HG03575 (cell line): ENCODE measurements at regions not wholly inside any gene's neighbourhood (a gene's known extent, or its start where the extent isn't known, plus 50 kb on each side); places are given as distances from the start of the nearest gene placed in this dataset.
"Not testable (repeated sequence)": the region's sequence is repeated elsewhere in the genome, so short reads cannot be mapped to it uniquely, and the experiment has no call there.

ENCODE experiments used
- ATAC-seq: cut with Tn5 transposase; IDR thresholded peaks from one replicate; pipeline ENCODE4 v1.9.1; 2021; ENCODE audit not compliant: unreplicated experiment, insufficient number of reproducible peaks, low FRiP score; ENCODE audit errors: extremely low read depth

DNA sequence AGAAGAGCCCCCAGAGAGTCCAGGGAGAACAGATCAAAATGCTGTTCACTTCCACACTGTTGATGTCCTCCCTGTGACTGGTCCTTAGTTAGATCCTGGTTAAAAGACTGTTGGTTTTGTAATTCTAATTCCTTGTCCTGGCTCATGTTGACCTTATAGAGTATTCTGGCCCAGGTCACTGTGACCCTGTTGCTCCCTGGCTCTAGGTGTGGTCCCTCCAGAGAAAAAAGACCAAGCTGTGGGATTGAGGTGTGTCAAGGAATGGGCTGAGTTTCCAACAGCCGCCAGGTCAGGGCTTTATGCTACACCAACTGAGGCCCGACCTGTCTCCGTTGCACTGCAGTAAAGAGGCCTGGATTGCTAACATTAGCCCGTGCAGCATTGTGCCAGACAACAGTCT, 241.0 kb upstream of the MSX2 start:
- ATAC-seq: no peak

DNA sequence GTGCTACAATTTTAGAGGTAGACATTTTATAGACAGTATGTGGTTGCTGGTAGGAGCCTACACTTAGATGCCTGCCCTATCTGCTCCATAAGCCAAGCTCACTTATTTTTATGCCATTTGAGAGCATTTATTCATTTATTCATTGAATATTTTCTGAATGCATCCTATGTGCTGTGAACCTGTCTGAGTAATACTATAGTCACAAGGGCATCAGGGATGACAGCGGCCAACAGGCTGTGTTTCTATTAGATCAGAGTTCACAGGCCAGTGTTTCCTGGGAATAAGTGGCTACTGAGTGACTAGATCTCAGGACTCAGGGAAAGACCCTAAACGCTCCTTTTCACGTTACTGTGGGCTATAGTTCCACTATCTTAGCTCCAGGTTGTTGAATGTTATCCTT, 235.2 kb upstream of the MSX2 start:
- no peak for ATAC-seq

DNA sequence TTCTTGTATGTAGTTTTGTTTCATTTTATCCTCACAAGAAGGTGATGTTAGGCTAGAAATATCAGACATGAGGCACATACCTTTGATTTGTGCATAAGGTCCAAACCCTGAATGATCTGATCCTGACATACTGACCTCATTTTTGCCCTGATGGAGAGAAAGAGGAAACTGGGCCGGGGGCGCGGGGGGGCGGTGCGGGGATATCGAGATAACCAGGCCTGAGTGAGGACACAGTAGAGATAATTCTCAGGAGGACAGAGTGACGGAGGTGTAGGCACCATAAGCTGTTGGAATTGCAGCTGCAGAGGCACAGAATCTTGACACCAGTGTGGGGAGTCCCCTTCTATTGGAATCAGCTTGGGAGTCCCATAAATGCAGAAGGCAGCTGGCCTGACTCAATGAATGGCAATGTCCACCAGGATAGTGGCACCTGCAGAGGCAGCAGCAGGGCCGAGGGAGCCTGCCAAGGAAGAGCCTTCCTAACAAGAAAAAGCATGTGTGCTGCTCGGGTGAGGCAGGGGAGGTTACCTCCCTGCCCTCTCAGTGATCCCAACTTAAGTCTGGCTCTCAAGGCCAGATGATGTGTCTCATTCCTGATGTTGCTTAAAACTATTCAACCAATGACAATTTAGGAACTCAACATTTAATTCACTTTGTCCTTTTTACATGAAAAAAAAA, 234.3 kb upstream of the MSX2 start:
- no peak for ATAC-seq

DNA sequence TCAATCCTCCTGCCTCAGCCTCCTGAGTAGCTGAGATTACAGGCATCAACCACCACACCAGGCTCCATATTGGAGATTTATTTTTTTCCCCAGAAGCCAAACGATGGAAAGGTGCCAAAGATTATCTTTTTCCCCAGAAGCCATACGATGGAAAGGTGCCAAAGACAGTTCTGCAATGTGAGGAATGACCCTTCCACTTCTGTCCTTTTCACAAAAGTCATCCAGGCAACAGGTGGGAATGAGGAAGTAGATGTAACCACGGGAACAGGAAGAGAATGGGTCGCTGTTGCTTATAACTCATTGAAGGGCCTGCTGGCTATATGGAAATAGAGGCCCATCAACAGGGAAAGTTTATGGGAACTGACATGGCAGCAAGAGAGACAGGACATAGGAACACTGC, 233.7 kb upstream of the MSX2 start:
- ATAC-seq: no peak

DNA sequence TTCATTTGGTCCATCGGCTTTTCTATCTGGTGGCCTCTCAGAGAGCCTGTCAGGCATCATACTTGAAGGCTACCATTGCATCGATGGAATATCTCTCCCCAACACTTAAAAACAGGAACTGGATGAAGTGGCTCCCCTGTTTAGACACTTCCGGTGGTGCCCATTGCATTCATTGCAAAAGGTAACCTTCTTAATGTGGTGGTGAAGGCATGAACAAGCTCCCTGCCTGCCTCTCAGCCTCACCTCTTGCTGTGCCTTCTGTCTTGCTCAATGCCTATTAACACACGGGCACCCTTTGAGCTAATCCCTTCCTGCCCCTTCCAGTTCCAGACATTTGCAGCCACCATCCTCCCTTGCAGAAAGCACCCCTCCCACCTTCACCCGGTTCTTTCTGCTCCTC, 233.1 kb upstream of the MSX2 start:
- no peak for ATAC-seq

DNA sequence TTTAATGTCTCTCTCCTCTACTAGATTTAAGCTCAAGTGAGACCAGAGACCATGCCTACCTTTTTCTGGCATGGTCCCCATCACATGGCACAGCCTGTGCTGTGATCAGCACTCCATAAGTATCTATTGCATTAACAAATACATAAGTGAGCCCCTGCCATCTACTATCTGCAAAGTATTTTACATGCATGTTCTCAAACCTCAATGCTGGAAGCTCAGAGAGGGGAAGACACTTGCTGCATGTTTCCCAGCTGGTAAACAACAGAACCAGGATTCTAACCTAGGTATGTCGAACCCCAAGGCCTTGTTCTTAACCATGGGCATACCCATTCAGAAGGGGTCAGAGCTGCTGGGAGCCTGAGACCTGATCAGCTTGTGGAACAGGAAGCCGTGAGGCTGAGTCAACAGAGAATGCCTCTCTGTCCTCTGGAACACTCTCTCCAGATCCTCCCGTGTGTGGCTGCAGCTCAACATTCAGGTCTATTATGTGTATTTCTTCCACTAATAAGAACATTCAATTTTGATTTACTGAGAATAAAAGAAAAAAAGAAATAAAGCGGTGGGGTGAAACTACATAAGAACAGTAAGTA, 232.5 kb upstream of the MSX2 start:
- no peak for ATAC-seq

DNA sequence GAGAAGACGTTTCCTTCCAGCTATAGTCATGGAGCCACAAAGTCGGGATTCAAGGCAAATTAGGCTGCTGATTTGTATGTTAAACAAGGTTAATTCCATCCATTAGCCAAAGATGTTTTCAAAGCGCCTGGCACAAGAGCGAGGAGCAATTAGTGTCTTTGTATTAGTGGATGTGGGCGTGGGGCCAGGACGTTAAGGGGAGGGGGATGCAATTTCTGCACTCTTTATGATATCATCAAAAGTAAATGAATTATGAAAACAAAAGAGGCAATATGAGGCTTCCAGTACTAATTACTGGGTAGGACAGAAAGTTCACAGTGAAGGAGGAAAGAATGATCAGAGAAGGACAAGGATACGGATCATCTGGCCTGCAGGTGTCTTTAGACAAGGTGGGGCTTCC, 230.9 kb upstream of the MSX2 start:
- ATAC-seq: no peak

DNA sequence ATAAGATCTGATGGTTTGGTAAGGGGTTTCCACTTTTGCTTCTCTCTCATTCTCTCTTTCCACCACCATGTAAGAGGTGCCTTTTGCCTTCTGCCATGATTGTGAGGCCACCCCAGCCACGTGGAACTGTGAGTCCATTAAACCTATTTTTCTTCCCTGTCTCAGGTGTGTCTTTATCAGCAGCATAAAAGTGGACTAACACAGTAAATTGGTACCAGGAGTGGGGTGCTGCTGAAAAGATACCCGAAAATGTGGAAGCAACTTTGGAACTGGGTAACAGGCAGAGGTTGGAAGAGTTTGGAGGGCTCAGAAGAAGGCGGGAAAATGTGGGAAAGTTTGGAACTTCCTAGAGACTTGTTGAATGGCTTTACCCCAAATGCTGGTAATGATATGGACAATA, 226.4 kb upstream of the MSX2 start:
- not testable (repeated sequence) for ATAC-seq

DNA sequence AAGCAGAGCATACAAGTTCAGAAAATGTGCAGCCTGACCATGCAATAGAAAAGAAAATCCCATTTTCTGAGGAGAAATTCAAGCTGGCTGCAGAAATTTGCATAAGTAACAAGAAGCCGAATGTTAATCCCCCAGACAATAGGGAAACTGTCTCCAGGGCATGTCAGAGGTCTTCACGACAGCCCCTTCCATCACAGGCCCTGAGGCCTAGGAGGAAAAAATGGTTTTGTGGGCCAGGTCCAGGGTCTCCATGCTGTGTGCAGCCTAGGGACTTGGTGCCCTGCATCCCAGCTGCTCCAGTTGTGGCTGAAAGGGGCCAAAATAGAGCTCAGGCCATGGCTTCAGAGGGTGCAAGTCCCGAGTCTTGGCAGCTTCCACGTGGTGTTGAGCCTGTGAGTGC, 225.8 kb upstream of the MSX2 start:
- ATAC-seq: not testable (repeated sequence)

DNA sequence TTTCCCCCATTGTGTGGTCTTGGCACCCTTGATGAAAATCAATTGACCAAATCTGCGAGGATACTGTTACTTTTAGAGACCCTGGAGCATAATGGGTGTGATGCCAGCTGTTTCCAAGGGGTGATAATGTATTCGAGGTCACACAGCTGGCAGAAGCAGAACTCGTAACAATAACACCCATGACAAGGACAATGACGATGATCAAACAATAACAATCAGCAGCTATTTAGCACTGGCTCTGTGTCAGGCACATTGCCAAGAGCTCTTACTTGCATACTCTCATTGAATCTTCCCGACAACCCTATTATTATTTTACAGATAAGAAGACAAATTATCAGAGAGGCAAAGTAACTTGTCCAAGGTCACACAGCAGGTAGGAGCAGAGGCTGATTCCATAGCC, 223.7 kb upstream of the MSX2 start:
- ATAC-seq: no peak

DNA sequence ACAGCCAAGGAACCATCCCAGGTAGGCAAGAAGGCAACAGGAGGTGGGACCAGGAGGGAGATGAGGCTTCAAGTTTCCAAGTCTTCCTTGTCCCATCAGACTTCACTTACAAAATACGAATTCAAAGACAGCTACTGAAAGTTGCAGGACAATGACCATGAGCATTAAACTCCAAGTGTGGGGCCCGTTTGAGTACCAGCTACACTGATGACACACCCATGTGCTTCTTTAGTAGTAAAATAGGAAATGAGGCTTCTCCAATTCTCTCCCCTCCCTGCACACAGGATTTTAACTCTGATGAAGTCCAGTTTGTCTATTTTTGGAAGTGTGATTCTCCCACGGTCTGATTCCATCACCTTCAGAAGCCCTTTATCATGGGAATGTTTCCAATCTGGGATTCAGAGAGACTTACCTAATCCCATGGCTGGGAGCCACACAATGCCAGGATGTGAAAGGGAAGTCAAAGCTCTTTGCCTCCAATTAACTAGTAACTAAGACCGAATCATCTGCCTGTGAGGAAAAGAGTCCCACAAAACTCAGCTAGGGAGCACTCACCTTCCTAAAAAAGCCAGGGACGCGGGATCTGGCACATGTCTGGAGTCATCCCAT, 222.8 kb upstream of the MSX2 start:
- ATAC-seq: no peak

DNA sequence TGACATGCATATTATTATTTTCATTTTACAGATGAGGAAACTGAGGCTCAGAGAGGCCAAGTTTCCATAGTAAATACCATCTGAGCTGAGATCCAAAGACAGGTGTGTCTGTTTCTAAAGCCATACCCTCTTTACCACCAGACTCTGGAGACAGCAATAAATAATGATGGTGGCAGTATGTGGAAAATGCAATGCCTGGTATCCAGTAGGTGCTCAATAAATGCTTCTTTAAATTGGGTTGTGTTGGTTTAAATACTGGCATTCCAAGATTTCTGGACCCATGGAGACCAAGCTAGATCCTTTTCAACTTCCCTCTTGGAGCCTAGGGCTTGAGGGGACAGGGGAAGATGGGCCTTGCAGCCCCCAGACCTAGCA, 221.3 kb upstream of the MSX2 start:
- ATAC-seq: no peak

DNA sequence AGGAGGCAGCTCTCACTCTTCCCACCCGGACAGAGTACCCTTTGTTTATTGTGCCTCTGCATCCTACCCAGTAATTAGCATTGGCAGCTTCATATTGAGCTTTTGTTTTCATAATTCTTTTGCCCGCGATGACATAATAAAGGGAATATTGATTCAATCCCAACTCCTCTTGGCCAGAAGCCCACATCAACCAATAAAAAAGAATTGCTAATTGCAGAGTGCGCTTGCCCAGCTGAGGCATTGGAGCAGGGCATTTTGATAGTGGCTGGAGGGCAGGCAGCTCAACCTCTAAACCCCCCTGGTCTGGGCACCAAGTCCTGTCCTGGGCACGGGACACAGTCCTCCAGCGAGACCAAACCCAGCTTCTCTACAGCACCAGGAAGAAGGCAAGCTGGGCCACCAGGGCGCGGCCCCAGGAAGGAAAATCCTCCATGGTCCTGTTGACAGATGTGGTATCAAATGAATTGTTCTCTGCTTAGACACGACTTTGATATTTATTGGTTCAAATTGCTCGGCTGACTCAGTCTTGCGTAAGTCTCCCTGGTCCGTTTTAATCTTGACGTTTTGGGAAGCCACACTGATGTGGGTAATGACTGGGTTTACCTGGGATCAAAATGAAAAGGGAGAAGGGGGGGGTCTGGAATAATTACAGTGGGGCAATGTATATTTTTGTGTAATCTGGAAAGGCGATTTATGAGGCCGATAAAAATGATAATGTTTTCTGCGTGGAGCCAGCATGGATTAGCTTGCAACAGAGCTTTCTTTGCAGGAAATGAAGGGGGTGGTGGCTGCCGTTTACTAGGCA, 220.7 kb upstream of the MSX2 start:
- no peak for ATAC-seq

DNA sequence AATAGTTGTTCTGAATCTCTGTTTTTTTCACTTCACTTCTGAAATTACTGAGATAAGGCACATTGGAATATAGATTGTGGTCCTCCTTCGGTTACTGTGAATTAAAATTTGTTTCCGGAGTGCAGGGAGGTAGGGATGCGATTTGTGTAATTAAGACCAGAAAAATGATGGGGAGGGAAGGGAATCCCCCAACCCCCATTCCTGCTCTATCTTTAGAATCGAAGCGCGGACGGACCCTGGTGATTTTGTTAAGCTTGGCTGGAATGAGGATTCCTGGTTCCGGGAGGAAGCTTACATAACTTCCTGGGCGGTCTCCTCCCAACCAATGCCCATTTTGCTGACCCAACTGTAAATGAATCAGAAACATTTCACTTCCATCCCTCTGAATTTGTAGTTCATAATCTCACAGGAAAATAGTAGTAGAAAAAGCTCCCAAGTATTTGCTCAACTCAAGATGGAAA, 220.1 kb upstream of the MSX2 start:
- ATAC-seq: no peak

DNA sequence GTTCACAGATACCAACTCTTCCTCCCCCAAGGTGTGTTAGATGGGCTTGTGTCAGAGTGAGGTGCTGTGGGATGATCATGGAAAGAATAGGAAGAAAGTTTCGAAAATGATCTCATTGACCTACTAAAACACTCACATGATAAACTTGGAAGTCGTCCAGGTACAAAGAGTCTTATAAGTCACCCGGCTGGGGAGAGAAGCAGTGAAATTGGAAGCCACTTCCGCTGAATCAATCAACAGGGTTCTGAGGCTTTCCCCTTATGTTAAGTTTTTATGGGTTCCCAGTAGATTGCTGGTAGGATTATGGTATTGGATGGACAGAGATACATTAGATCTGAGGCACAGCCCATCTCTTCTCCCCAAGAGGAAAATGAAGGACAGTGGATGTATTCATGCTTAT, 218.8 kb upstream of the MSX2 start:
- no peak for ATAC-seq

DNA sequence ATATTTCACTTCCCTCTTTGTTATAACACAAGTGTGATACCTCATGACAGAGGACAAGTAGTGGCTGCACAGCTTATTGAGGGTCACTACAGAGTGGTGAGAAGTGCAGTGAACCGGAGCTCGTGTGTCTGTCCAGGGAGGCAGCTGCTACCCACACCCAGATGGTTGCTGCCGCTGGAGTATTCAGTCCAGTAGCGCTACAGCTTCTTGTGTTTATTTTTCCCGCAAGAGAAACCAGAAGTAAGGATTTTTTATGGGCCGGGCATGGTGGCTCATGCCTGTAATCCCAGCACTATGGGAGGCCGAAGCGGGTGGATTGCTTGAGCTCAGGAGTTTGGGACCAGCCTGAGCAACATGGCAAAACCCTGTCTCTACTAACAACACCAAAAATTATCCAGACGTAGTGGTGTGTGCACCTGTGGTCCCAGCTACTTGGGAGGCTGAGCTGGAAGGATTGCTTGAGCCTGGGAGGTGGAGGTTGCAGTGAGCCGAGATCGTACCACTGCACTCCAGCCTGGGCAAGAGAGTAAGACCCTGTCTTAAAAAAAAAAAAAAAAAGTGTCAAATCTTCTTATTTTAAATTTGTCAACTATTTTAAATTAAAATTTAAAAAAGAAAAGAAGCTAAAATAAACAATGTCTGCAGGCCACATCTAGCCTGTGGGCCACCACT, 213.5 kb upstream of the MSX2 start:
- ATAC-seq: not testable (repeated sequence)

DNA sequence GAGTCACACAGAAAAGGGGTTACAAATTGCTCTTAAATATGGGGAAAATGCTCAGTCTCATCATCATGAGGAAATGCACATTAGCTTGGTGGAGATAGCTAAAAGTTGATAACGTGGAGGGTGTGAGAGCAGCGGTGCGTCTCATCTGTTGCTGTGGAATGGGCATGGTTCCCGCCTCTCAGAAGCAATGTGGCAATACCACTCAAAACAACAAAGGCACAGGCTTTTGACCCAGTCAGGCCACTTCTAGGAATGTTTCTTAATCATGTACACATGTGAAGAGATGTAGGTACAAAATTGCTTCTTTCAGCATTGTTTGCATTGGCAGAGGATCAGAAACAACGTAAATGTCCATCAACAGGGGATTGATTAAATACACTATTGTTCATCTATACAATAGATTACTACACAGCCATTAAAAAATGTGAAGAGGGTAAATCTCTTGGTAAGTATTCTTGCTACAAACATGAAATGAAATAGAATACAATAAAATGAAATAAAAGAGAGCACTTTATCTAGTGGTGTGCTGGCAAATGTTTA, 212.6 kb upstream of the MSX2 start:
- ATAC-seq: no peak

DNA sequence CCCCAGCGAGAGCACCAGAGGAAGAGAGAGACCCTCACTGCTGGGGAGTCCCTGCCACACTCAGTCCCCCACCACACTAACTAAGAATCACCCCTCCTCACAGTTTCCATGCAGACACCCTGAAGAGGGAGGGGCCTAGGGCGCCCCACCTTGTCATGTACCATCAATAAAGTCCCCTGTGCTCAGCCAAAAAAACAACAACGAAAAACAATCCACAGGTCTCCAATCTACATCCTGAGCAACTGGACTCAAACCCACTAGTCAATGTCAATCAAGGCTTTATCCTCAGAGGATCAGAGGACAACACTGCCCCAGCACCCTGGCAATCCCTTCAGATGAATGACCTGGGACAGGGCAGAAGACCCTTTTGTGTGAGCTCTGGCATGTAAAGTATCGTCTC, 210.1 kb upstream of the MSX2 start:
- no peak for ATAC-seq

DNA sequence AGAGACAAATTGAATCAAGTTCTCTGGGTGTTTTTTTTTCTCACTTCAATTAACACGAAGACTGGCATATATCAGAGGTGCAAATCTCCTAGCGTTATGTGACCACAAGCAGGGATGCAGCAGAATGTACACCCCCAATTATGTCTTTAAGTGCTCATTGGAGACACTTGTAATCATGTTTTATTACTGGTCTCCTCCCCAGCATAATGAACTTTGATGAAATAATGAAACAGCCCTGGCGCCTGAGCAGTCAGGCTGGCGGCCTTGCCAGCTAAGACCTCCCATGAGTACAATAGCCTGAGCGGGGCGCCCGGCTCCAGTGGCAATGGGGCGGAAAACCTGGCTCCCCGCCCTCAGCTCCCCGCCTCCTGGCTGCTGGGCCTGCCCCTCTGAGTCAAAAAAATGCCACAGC, 209.4 kb upstream of the MSX2 start:
- no peak for ATAC-seq
